ENCODE measurements at regions not wholly inside any gene's neighbourhood (a gene's known extent, or its start where the extent isn't known, plus 50 kb on each side); places are given as distances from the start of the nearest gene placed in this dataset.

DNA sequence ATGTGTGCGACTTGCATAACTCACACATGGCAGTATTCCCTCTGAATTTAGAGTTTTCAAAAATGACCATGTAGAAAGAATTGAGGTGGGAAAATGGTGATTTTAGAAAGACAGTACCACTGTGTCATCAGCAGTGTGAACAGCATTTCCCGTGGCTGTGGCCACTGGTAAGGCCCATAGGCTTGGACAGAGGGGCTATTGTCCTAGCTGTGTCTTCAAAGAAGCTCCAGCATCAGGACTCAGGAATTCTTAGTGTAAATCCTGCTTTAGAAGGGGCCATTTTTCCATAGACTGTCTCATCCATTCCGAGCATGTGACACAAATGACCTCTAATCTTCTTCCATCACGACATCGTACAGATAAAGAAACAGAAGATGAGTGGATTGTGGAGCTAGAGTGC lies 119.3 kb upstream of the BACE2 start:
- DNase-seq: no peak

DNA sequence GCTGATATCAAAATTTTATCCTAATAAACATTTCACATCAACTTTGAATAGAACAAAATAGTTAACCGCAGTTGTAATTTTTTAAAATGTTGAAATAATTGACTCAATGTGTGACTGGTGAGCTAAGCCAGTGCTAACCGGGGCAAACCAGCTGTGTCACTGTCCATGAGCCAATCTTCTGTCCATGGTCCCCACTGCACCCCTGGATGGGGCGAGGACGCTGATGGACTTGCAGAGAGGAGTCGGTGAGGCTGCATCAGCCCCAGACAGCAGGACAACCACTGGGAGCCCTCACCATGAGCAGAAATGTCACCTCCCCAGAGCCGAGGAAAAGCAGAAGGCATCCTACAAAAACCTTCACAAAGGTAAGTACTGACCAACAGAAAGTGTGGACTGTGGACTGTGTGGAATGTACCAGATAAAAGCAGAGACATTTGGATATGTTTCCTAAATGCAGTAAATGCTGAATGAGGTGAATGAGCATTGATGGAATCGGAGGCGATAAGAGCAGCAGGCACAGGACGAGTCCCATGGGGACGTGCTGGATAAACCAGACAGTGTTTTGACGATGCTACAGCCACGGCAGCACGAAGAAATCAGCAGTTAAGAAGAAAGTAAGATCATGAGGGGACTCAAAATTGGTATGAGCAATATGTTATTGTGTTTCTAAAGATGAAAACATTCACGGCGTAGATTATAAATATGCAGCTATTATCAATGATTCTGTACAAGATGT lies 115.0 kb upstream of the BACE2 start:
- no peak for DNase-seq

DNA sequence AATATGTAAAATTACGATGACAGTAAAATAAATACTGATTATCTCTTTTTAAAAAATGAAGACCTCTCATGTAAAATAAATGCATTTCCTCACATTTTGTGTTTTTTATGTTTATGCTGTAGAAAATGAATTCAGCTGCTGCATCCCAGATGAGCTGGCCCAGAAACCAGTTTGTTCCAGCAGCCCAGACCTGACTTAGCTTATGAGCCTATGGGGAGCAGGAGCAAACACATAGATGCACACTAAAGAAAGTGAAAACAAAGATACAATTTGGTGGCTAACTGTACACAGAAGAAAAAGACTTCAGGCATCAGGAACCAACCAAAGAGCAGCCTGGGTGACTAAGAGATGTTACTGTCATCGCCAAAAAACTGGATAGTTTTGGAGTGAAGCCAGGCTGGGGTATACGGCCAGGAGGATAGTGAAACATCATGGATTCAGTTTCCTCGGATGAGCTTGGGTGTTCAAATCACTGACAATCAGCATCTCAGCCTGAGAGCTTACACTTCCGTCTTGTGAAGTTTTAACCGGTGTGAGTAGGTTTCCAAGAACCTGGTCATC lies 113.9 kb upstream of the BACE2 start:
- no peak for DNase-seq

DNA sequence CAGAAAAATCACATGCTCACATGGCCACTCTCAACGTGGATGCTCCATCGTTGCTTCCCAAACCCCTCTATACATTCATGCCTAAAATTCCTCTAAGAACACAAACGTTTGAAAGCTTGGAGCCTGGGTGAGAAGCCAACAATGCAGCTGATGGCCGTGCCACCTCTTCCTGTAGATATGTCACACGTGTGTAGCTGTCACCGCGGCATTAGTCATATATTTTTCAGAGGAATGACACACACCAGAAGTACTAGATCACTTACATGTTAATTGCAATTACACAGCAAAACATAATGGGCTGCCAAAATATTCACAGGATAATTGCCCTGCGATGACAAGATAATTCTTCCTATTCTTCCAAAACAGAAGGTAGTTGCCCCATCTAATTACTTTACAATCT lies 112.7 kb upstream of the BACE2 start:
- no peak for DNase-seq

DNA sequence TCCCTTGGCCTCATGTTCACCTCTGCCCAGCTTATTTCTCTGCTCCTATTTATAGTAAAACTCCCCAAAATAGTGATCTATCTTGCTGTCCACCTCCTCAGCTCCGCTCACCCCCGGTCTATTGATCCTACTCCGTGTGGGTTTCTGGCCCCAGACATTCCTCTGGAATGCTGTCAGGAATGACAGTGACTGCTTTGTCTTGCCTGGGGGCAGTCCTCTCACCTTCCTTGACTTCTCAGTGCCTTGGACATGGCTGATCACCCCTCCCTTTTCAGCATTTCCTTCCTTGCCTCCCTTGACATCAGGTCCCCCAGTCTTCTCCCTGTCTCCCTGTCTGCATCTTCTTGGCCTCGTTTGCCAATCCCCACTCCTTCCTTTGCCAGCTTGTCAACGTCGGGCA lies 108.1 kb upstream of the BACE2 start:
- no peak for DNase-seq

DNA sequence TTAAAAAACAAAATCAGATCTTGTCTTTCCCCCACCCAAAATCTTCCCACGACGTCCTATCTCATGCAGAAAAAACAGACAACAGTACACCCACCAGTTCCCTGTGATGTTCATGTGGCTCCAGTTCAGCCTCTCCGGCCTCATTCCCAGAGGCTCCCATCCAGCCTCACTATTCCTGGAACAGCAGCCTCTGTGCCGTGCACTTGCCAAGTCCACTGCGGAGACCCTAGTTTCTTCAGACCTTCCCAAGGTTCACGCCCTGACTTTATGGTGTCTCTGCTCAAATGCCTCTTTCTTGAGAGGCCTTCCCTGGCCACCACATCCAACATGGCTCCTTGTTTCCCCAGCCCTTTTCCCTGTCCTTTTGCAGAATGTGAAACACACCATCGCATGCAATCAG lies 106.3 kb upstream of the BACE2 start:
- DNase-seq: no peak

DNA sequence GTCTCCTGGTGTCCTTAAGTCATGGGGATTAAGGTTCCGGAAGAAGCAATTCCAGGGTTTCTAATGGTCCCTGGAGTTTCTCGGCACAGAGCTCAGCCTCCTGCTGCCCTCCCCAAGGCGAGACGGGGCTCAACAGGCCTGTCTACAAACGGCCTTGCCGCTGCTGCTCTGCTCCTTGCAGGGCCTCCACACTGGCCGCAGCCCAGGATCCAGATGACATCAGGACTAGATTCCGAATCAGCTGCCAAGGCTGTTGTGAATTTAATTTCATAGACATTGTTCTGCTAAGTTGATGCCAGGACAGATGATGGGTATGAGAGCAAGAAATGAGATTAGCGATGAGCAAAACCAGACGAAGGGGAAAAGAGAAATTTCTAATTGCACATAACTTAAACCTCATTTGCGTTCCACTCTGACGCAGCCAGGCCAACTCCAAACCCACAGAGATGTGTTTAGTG lies 103.6 kb upstream of the BACE2 start:
- no peak for DNase-seq

DNA sequence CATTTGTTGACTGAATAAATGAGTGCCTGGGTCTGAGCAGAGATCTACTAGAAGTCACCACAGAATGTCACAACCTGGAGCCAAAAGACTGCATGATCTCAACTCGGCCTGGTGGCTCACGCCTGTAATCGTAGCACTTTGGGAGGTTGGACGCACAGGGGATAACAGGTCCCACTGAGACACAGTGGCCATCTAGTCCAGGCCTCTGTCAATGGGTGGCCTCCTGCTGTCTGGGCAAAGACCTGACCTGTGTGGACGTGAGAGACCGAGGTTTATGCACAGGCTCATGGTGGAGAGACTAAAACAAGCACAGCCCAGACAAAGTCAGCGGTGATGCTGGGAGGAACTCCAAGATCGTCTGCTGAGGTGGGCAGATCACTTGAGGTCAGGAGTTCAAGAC lies 103.0 kb upstream of the BACE2 start:
- no peak for DNase-seq

DNA sequence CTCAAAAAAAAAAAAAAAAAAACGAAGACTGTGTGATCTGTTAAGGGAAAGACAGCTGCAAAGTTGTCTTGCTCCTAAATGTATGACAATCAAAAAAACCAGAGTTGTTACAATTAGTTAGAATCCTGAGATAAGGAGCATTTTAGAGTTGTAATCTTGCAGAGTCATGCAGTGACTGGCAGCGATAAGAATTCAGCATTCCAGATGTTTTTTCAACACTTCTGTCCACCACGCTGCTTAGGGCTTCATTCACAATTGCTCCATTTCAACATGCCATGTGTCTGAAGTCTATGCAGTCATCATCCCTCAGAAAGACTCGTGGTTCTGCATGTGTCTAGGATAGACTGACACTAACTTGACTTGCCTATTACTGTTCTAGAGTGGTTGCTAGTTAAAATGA lies 102.4 kb upstream of the BACE2 start:
- no peak for DNase-seq

DNA sequence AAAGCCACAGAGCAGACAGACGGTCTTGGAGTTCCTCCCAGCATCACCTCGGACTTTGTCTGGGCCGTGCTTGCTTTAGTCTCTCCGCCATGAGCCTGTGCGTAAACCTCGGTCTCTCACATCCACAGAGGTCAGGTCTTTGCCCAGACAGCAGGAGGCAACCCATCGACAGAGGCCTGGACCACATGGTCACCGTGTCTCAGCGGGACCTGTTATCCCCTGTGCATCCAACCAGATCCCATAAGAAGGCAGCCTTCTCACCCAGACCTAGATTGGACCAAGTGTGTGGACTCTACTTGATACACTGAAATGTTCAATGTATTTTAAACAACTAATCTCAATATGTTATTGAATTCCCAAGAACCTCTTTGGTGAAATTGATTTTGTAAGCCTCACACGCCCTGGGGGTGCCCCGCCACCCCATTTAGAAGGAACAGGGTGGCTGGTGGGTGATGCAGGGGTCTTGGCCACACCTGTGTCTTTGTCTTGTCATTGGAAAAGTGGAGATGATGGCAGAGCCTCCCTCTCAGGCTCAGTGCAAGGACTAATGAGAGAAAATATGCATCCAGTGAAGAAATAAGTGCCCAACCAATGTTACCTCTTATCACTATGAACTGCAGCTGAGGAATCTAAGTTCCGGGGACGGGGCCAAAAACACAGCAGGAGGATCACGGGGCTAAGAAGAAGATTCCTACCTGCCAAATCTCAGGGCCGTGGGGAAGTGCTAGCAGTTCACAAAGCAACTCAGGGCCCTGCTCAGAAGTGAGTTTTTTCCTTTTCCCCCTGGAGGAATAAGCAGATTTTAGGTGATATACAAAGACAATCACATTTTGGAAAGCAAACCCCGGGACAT lies 101.6 kb upstream of the BACE2 start:
- DNase-seq: no peak

DNA sequence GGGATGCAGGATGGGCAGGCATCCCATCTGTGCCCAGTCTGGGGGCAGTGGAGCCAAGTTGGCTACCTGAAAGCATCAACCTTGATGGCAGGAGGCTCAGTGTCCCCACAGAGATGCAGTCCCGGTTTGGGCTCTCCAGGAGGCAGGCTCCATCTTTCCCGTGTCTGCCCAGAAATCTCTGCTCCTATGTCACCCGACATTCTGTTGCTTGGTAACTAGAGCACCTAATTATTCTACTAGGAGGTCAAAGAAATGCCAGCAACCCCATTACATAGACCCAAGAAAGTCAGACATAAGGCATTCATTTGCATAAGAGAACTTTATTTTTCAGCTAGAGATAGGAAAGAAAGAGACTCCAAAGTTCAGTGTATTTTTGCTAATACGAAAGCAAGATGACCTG lies 100.3 kb upstream of the BACE2 start:
- no peak for DNase-seq

DNA sequence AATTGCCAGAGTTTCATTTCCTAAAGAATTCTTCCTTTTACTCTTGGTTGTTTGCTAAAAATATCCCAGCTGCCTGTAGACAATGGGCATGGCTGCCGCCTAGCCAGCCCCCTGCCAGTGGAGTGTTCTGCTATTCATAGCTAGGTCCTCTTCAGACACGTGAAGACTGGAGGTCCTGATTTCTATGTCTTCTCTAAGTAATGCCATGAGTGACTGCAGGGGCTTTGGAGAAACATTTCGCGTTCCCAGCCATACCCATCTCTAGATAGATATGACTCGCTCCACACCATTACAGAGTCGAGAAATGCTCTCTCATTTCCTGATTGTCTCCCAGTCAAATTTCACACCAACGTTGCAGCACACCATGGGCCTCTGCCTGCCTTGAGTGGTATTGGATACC lies 99.5 kb upstream of the BACE2 start:
- peak; percentile 25 for DNase-seq

DNA sequence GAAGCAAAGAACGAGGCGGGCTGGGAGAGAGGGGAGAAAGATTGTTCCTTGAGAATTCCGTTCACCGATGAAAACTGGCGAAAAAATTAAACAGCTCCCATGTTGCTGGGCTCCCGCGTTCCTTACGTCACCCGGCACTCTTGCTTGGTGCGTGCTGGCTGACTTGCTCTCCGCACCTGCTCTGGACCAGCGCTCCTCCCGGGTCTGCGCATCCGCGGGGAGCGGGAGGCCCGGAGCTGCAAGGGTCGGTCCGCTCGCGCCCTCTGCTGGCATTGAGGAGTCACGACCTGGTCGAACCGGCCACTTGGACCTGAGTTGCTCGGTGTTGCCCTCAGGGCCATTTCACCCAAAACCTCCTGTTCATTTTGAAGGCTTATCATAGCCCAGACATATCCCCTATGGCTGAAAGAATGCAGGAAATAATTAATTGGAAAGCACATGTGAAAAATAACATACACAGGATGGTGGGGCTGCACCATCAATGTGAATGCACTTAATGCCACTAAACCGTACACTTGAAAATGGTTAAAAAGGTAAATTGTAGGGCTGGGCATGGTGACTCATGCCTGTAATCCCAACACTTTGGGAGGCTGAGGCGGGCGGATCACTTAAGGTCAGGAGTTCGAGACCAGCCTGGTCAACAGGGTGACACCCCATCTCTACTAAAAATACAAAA lies 98.9 kb upstream of the BACE2 start:
- peak; percentile 84 for DNase-seq

DNA sequence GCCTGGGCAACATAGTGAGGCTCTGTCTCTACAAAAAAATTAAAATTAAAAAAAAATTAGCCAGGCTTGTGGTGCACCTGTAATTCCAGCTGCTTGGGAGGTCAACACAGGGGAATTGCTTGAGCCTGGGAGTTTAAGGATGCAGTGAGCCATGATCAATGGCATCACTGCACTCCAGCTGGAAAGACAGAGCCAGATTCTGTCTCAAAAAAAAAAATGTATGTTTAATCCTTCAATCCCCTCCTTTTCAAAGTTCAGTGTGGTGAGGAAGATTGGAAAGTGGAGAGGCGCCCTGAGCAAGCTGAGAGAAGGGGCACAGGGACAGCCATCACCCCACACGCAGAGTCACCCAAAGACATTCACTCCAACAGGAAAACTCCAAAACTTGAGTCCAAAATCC lies 97.7 kb upstream of the BACE2 start:
- no peak for DNase-seq

DNA sequence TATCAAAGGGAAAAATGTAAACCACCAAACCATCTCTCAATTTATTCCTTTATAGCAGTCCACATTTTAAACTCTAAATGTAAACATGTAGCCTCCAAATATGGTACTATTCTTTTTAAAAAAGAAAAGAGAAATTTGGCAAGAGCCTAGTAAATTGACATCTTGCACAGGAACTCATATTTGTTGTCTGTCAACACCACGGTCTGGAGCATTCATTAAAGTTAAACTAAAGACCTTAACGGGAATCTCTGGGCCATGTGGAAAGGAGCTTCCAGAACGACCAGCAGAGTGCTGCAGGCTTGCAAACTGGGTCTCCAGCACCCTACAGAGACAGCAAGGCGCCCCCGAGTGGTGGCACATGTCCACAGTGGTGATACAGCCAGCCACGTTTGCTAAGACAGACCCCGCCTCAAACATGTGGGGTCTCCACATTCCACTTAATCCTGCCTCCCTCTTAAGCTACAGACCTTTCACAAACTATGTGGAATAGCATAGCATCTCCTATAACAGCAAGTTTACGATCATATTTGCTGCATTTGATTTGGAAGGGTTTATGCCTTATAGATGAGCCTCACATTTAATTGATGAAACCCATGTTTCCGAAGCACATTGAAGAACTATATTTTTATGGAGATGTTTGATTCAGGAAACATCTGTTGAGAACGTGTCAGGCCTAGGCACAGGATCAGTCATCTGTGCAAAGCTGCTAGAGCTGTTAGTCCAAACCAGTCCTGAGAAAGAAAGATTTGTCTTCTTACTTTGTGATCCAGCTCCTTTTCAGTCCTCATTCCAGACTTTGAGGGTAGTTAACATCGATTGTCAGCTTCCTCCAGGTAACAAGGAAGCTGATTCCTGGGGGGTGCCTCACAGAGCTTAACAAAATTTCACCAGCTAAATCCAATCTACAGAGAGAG lies 96.4 kb upstream of the BACE2 start:
- no peak for DNase-seq

DNA sequence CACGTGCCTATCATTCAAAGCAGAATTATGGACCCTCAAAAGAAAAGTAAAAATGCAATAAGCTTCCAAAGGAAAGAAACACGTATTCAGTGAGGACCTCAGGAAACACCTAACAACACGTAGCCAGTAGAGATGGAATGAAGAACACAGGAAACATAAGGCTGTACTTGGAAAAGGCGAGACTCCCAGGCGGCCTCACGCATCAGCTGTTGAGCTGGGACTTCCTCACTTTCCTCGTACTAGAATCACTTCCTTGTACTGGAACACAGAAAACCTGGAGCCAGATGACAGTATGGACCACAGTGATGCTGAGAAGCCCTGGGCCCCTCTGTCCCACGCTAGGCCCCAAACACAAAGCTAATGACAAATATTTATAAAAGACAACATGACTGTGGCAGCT lies 94.4 kb upstream of the BACE2 start:
- no peak for DNase-seq

DNA sequence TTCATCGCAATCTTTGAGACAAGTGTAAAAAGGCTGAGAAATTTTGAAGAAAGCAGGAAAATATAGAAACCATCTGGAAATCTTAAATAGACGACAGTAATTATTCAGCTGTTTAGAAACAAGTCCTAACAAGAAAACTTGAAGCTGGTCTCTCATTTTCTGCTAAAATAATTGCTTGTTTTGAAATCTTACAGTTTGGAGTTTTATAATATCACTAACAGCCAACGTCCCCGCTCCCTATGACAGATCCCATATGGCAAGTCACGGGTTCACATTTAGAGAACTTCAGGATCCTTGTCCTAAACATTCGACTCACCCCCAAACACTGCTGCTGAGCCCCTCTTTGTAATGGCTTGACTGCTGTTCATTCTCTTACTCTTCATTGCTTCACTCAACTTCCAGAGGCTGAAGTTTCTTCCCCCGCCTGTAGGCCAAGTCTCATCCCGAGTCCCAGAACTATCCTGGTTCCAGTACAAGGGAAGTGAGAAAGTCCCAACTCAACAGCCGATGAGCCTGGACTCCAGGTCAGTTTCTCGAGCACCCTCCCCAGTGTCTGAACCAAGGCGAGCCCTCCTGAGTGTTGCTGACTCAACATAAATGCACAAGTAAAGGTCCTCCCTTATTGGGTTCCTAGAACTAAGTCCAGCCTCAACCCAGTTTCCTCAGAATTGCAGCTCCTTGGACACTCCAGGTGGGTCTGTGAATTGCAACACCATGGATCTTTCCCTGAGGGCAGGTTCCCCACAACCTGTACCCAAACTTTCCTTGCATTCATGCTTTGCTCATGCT lies 93.4 kb upstream of the BACE2 start:
- DNase-seq: no peak

DNA sequence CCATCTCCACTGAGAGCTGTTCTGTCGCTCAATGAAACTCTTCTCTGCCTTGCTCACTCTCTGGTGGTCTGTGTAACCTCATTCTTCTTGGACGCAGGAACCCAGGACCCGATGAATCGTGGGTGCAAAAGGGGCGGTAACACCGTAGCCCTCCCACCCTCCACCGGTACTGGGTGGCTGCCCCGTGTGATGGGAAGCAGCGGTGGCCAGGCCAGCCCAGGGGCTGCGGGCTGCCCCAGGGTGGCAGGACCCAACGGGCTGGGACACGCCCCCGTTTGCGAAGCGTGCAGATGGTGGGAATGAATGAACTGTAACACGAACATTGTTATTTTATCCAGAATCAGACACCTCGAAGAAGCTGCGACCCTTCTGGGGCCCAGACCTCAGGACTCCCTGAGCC lies 92.3 kb upstream of the BACE2 start:
- DNase-seq: no peak

DNA sequence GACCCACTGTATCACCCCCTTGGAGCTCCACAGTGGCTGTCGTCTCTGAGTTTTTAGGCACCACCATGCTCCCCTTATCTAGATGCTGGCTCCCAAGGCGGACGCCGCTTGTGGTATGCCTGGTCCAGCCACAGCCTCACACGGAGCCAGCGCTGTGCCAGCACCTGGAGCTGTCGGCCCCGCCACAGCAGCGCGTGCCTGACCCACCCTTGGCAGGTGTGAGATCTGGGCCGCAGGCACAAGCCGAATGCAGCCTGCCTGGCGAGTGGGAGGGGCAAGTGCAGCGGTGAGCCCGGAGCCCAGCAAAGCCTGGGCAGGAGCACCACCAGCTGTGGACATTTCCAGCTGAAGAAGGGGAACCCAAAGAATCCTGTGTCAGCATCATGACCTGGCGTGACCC lies 91.9 kb upstream of the BACE2 start:
- no peak for DNase-seq

DNA sequence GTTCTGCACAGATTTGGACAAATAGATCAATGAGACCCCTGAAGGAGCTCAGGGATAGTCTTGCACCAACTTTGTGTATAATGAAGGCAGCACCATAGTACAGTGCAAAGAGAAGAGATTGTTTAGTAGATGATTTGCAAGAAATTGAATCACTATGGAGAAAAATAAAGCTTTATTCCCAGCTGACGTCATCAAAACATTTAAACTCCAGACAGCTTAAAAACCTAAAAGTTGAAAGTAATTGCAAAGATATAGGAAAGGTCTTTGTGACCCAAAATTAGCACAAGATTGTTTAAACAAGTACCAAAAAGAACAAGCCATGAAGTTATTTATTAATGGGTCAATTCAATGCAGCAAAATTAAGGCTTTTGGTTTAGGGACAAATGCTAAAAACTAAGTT lies 88.8 kb upstream of the BACE2 start:
- no peak for DNase-seq

DNA sequence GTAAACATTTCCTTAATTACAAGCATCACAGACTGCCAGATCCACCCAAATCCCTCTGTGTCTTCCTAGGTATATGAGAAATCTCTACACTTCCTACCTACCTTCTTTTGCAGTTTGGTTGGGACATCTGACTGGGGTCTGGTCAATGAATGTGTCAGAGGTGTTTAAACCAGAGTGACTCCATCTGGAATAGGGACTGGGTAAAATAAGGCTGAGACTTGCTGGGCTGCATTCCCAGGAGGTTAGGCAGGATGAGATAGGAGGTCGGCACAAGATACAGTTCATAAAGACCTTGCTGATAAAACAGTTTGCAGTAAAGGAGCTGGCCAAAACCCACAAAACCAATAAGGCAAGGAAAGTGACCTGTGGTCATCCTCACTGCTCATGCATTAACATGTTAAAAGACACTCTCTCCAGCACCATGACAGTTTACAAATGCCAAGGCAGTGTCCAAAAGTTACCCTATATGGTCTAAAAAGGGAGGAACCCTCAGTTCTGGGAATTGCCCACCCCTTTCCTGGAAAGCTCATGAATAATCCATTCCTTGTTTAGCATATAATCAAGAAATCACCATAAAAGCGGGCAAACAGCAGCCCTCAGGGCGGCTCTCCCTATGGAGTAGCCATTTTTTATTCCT lies 87.4 kb upstream of the BACE2 start:
- no peak for DNase-seq

All from midbrain (tissue), 1 donor.